Upper lobe of left lung (tissue), 6 donors: ENCODE measurements at regions not wholly inside any gene's neighbourhood (a gene's known extent, or its start where the extent isn't known, plus 50 kb on each side); places are given as distances from the start of the nearest gene placed in this dataset.
A peak's percentile ranks its signal among the peaks of the same experiment; 100 is the strongest.

Experiments
- ATAC-seq, 2 donors: fragments of 200-7000 bp; cut with Tn5 transposase; one replicate each; pipeline ENCODE4 v1.9.1; 2022; ENCODE audit warnings: mild to moderate bottlenecking in 2 of 2, moderate library complexity in 2 of 2; ENCODE audit not compliant: low FRiP score in 2 of 2
- DNase-seq, 2 donors: peaks; one replicate each; pipeline ENCODE4 v3.0.0-alpha.2; 2019 to 2020
- H3K27ac ChIP-seq, 4 donors: fragments of 200-600 bp; sonication (generic); one replicate each; pipeline ENCODE4 v1.5.1; 2016 to 2019
- H3K27me3 ChIP-seq, 4 donors: fragments of 200-600 bp; sonication (generic); one replicate each; pipeline ENCODE4 v1.5.1; 2017 to 2019
- H3K36me3 ChIP-seq, 4 donors: fragments of 200-600 bp; sonication (generic); one replicate each; pipeline ENCODE4 v1.5.1; 2016 to 2019
- H3K4me1 ChIP-seq, 4 donors: fragments of 200-600 bp; sonication (generic); one replicate each; pipeline ENCODE4 v1.5.1; 2018 to 2019
- H3K4me3 ChIP-seq, 4 donors: fragments of 200-600 bp; sonication (generic); one replicate each; pipeline ENCODE4 v1.5.1; 2017 to 2019; ENCODE audit warnings: mild to moderate bottlenecking in 2 of 4, moderate library complexity in 1 of 4
- H3K9me3 ChIP-seq, 4 donors: fragments of 200-600 bp; sonication (generic); one replicate each; pipeline ENCODE4 v1.5.1; 2018 to 2019
- EP300 ChIP-seq, 4 donors: sonication (generic); formaldehyde crosslinking; IDR thresholded peaks; one replicate each; pipeline ENCODE4 v1.5.1; 2017; ENCODE audit warnings: antibody characterized with exemption in 4 of 4, control low read depth in 2 of 4
- POLR2A ChIP-seq, 4 donors: fragments of 450-650 bp; IDR thresholded peaks; one replicate each; pipeline ENCODE4 v1.5.1; 2016 to 2017; ENCODE audit warnings: antibody characterized with exemption in 4 of 4, mild to moderate bottlenecking in 2 of 4
- POLR2AphosphoS5 ChIP-seq, 2 donors: sonication (generic); formaldehyde crosslinking; IDR thresholded peaks; one replicate each; pipeline ENCODE4 v1.5.1; 2017; ENCODE audit warnings: antibody characterized with exemption in 2 of 2
- WGBS, 2 donors: methylation state at CpG; one replicate each; pipeline ENCODE4 v1.1.5; 2017 to 2018; 5-methylcytosine and 5-hydroxymethylcytosine counted together
- TF ChIP-seq, protein P1 (sequence below), 6 experiments: fragments of 450-650 bp in 4 of 6; fragments of 200-600 bp in 2 of 6; sonication (generic) in 2 of 6; IDR thresholded peaks; one replicate each; pipeline ENCODE4 v1.5.1; 2016 to 2019; ENCODE audit warnings: antibody characterized with exemption in 6 of 6
- donor health status: DM: no; HTN: no; CAD: no; lungs with moderate emphysema.
- donor health status: DM: no; HTN: yes; CAD: no; lungs with severe emphysema.

GRCh38 chr2:241947876-241948275 is 78.3 kb downstream of the RTP5 start:
- no peak for ATAC-seq
- Histone ChIP-seq H3K27me3 (no peaks in the 10 kb centered on the region), H3K9me3 (no peaks in the 10 kb centered on the region), H3K4me3 (no peak overlapping the region), H3K36me3 (no peaks in the 10 kb centered on the region), H3K4me1 (peaks cover 7 to 11% (median 10%) of the 10 kb centered on the region in 4 donors), H3K27ac (no peak overlapping the region)
- no peak for TF ChIP-seq POLR2A (IDR thresholded peaks at IDR 0.05)
- no peak for TF ChIP-seq EP300 (IDR thresholded peaks at IDR 0.05)
- TF ChIP-seq, protein P1, sequence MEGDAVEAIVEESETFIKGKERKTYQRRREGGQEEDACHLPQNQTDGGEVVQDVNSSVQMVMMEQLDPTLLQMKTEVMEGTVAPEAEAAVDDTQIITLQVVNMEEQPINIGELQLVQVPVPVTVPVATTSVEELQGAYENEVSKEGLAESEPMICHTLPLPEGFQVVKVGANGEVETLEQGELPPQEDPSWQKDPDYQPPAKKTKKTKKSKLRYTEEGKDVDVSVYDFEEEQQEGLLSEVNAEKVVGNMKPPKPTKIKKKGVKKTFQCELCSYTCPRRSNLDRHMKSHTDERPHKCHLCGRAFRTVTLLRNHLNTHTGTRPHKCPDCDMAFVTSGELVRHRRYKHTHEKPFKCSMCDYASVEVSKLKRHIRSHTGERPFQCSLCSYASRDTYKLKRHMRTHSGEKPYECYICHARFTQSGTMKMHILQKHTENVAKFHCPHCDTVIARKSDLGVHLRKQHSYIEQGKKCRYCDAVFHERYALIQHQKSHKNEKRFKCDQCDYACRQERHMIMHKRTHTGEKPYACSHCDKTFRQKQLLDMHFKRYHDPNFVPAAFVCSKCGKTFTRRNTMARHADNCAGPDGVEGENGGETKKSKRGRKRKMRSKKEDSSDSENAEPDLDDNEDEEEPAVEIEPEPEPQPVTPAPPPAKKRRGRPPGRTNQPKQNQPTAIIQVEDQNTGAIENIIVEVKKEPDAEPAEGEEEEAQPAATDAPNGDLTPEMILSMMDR (IDR thresholded peaks at IDR 0.05) = no peak
- no peak for TF ChIP-seq POLR2AphosphoS5 (IDR thresholded peaks at IDR 0.05)
- peak in 1 of 2 donors; percentile 62 for DNase-seq
- WGBS, 2 donors = 84 to 91% methylated on average over 15 to 18 of the region's 19 CpGs

DNA sequence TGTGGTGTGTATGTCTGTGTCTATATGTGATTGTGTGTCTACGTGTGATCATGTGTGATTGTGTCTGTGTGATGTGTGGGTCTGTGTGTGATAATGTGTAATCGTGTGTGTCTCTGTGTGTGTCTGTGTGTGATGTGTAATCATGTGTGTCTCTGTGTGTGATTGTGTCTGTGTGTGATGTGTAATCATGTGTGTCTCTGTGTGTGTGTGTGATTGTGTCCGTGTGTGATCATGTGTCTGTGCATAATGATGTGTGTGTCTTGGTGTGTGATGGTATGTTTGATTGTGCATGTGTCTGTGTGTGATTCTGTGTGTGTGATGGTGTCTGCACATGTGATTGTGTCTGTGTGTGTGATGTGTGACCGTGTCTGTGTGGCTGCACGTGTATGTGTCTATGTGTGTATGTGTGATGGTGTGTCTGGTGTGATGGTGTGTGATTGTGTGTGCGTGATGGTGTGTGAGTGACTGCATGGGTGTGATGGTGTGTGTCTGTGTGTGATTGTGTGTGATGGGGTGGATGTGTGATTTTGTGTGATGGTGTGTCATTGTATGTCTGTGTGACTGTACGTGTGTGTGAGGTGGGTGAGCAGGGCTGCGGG is 78.9 kb downstream of the RTP5 start:
- TF ChIP-seq POLR2A (IDR thresholded peaks at IDR 0.05) (no peak), EP300 (IDR thresholded peaks at IDR 0.05) (no peak)
- no peak for ATAC-seq
- 80 to 82% methylated on average over 8 of the region's 8 CpGs for WGBS, 2 donors

GRCh38 chr2:241948901-241949735 is 79.6 kb downstream of the RTP5 start:
- Histone ChIP-seq H3K9me3 (no peaks in the 10 kb centered on the region), H3K36me3 (no peaks in the 10 kb centered on the region), H3K27ac (no peak overlapping the region), H3K27me3 (no peaks in the 10 kb centered on the region), H3K4me3 (no peak overlapping the region), H3K4me1 (peaks cover 7 to 11% (median 10%) of the 10 kb centered on the region in 4 donors)
- WGBS, 2 donors = 86 to 88% methylated on average over 26 to 31 of the region's 31 CpGs
- DNase-seq (peak in 1 of 2 donors; percentile 62), ATAC-seq (no peak)
- TF ChIP-seq POLR2A (IDR thresholded peaks at IDR 0.05) (no peak), EP300 (IDR thresholded peaks at IDR 0.05) (no peak), POLR2AphosphoS5 (IDR thresholded peaks at IDR 0.05) (no peak)
- TF ChIP-seq, protein P1 (IDR thresholded peaks at IDR 0.05) = no peak

More for the DNA sequence above, 78.9 kb downstream of the RTP5 start:
- H3K4me3 ChIP-seq = no peak overlapping the region
- DNase-seq = no peak
- no peaks in the 10 kb centered on the region for H3K27me3 ChIP-seq
- no peak overlapping the region for H3K27ac ChIP-seq
- peaks cover 7 to 11% (median 10%) of the 10 kb centered on the region in 4 donors for H3K4me1 ChIP-seq
- no peaks in the 10 kb centered on the region for H3K36me3 ChIP-seq
- H3K9me3 ChIP-seq = no peaks in the 10 kb centered on the region

GRCh38 chr2:241949736-241950412 is 80.3 kb downstream of the RTP5 start:
- WGBS, 2 donors = 87 to 91% methylated on average over 11 to 17 of the region's 18 CpGs

More at GRCh38 chr2:241949736-241950412, 80.3 kb downstream of the RTP5 start:
- Histone ChIP-seq H3K9me3 (no peaks in the 10 kb centered on the region), H3K36me3 (no peaks in the 10 kb centered on the region), H3K27me3 (no peaks in the 10 kb centered on the region), H3K4me3 (no peak overlapping the region), H3K4me1 (peaks cover 7 to 11% (median 10%) of the 10 kb centered on the region in 4 donors), H3K27ac (no peak overlapping the region)
- no peak for DNase-seq
- TF ChIP-seq POLR2A (IDR thresholded peaks at IDR 0.05) (no peak), EP300 (IDR thresholded peaks at IDR 0.05) (no peak), POLR2AphosphoS5 (IDR thresholded peaks at IDR 0.05) (no peak)
- TF ChIP-seq, protein P1 (IDR thresholded peaks at IDR 0.05) = no peak
- no peak for ATAC-seq
